Hematopoietic multipotent progenitor cell treated with erythropoietin and hydrocortisone succinate and interleukin-3 and kit ligand, for 4 days (in vitro differentiated cells): ENCODE measurements at regions not wholly inside any gene's neighbourhood (a gene's known extent, or its start where the extent isn't known, plus 50 kb on each side); places are given as distances from the start of the nearest gene placed in this dataset.
A peak's percentile ranks its signal among the peaks of the same experiment; 100 is the strongest.
"Not testable (repeated sequence)": the region's sequence is repeated elsewhere in the genome, so short reads cannot be mapped to it uniquely, and the experiment has no call there.

Experiments used
- DNase-seq: peaks from one replicate; pipeline ENCODE4 v3.0.0-alpha.2; 2015

- DNase-seq = no peak
Observed at GRCh38 chr22:11253000-11253511, 4274.9 kb upstream of the OR11H1 start.

- DNase-seq = not testable (repeated sequence)
Observed at GRCh38 chr22:11270981-11271380, 4257.0 kb upstream of the OR11H1 start.

GRCh38 chr22:11285116-11285838, 4242.7 kb upstream of the OR11H1 start:
- peak; percentile 10 for DNase-seq

- not testable (repeated sequence) for DNase-seq
Observed at GRCh38 chr22:11285839-11286205, 4242.2 kb upstream of the OR11H1 start.

GRCh38 chr22:11288246-11289220, 4239.5 kb upstream of the OR11H1 start:
- not testable (repeated sequence) for DNase-seq

- not testable (repeated sequence) for DNase-seq
Observed at GRCh38 chr22:11298126-11298893, 4229.7 kb upstream of the OR11H1 start.

- not testable (repeated sequence) for DNase-seq
Observed at GRCh38 chr22:11302427-11302826, 4225.6 kb upstream of the OR11H1 start.

GRCh38 chr22:11302904-11303303, 4225.1 kb upstream of the OR11H1 start:
- DNase-seq = not testable (repeated sequence)

- DNase-seq = not testable (repeated sequence)
Observed at GRCh38 chr22:11305179-11305578, 4222.8 kb upstream of the OR11H1 start.

- DNase-seq = not testable (repeated sequence)
Observed at GRCh38 chr22:11306933-11307518, 4221.0 kb upstream of the OR11H1 start.

- no peak for DNase-seq
Observed at GRCh38 chr22:11307998-11308397, 4220.0 kb upstream of the OR11H1 start.

- DNase-seq = not testable (repeated sequence)
Observed at GRCh38 chr22:11309777-11310176, 4218.2 kb upstream of the OR11H1 start.

- DNase-seq = not testable (repeated sequence)
Observed at GRCh38 chr22:11310647-11311046, 4217.3 kb upstream of the OR11H1 start.

GRCh38 chr22:11312640-11313039, 4215.4 kb upstream of the OR11H1 start:
- not testable (repeated sequence) for DNase-seq

- DNase-seq = not testable (repeated sequence)
Observed at GRCh38 chr22:11313040-11313759, 4214.8 kb upstream of the OR11H1 start.

- DNase-seq = not testable (repeated sequence)
Observed at GRCh38 chr22:11318633-11319032, 4209.4 kb upstream of the OR11H1 start.

- not testable (repeated sequence) for DNase-seq
Observed at GRCh38 chr22:11324439-11325037, 4203.5 kb upstream of the OR11H1 start.

GRCh38 chr22:11325767-11326166, 4202.2 kb upstream of the OR11H1 start:
- DNase-seq = no peak

- DNase-seq = not testable (repeated sequence)
Observed at GRCh38 chr22:11341387-11342068, 4186.5 kb upstream of the OR11H1 start.

- DNase-seq = not testable (repeated sequence)
Observed at GRCh38 chr22:11351181-11351580, 4176.8 kb upstream of the OR11H1 start.
